SIG-M5 treated with dmso at 0.1 percent for 504 hours (cell line): ENCODE measurements at regions not wholly inside any gene's neighbourhood (a gene's known extent, or its start where the extent isn't known, plus 50 kb on each side); places are given as distances from the start of the nearest gene placed in this dataset.

Source experiments
- DNase-seq: peaks from one replicate; lab custom pipeline; 2025; ENCODE audit not compliant: unreplicated experiment; lab: John Stamatoyannopoulos, UW

GRCh38 chr1:30336550-30337323 is 386.6 kb downstream of the MATN1 start:
- no peak for DNase-seq

GRCh38 chr1:30335997-30336390 is 387.4 kb downstream of the MATN1 start:
- DNase-seq, result no peak

GRCh38 chr1:30335389-30335996 is 387.9 kb downstream of the MATN1 start:
- no peak for DNase-seq

DNA sequence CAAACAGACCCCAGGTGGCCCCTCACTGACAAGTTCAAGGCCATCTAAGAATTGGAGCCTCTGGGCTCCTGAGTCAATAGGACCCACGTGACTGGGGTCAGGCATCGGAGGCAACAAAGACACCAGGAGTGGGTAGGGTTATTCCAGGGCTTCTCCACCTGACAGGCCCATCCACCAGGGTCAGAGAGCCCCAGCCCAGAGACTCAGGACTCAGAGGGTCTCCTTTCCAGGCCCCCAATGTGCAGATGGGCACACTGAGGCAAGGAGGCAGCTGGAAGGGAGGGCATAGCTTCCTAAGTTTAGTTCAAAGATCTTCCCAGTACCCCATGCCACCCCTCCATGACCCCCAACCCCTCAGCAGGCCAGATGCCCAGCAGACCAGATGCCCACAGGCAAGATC is 388.6 kb downstream of the MATN1 start:
- DNase-seq, result no peak

- DNase-seq, result no peak
These were observed 391.0 kb downstream of the MATN1 start for GRCh38 chr1:30332116-30333094.

DNA sequence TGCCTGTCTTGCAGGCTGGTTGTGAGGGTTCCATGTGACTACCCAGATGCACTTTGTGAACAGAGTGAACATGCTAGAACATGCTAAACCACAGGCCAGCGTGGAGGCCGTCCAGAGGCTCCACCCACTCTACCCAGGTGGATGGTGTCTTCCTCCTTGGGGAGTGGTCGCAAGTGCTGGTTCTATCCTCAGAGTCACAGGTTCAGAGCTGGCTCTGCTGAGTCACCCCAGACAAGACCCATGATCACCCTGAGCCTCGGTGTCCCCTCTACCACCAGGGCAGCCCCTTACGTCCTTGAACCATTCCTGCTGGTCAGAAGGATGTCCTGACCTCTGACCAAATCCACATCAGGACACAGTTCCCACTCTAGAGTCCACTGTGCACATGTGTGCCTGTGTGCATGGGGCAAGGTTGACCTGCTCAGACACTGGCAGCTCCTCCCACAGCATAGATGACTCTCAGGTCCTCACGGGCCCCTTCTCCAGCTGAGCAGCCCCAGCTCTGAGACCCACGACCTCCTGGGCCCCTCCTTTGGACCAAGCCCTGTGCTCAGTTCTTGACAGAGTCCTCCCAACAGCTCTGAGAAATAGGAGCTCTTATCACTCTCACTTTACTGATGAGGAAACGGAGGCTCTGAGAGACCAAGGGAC is 391.8 kb downstream of the MATN1 start:
- no peak for DNase-seq

- DNase-seq, result no peak
These were observed 392.7 kb downstream of the MATN1 start for GRCh38 chr1:30330644-30331043.

DNA sequence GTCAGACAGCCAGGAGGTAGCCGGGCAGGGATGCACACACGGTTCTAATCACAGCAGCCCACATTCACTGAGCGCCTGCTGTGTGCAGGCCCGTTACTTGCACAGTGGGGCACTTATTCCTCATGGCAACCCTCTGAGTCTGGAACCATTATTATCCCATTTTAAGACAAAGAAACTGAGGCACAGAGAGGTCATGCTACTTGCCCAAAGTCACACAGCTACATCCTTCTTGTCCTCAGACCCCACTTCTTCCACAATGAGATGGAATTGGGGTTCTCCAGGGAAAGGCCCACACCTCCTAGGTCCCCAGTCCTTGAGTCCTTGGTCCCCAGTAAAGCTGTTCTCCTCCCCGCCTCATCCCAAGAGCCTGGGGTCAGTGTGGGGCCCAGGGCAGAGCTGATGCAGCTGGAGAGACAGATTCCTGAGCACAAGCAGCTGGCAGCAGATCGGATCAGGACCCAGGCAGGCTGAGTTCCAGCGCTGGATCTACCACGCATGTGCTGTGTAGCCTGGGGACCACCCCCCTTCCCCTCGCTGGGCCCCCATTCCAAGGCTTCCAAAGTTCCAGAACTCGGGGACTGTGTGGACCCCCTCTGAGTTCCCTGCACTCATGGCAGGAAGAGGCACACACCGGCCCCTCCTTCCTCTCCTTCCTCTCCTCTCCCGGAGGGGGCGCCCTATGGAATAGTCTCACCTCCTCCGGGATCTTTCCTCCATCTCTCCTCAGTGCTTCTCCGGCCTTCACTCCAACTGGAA is 393.4 kb downstream of the MATN1 start:
- DNase-seq, result no peak

GRCh38 chr1:30329263-30329753 is 394.1 kb downstream of the MATN1 start:
- no peak for DNase-seq

DNA sequence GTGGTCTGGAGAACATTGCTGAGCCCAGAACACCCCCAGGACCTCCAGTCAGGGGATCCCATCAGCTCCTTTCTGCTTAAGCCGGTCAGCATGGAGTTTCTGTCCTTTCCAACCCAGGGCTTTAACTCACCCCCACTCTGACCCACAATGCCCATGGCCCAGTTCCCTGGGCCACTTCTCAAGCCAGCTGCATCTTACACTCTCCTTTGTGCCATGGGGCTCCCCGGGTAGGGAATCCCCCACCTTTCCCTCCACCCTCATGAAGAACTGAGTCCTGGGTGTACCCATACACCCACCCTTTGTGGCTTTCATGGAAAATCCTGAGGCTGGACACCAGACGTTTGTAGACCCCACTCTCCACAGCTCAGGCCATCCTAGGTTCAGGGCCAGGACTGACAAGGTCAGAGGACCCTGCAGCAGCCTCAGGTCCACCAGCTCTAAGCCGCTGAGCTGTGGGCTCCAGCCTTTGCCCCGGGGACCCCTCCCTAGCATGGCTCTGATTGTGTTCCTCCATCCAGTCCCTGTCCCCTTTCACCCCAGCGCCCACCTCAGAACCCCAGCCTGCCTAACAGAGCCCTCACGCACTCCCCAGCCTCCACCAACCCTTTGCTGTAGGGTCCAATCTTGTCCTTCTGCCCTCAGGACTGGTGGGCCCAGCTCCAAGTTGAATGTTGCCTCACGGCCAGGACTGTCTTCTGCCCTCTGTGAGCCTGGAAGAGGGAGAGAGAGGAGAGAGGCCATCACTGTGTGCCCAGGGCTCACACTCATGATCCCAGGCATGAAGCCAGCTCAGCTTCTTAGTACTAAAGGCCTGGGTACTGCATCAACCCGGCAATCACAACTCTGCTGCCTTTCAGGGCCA is 394.8 kb downstream of the MATN1 start:
- no peak for DNase-seq

DNA sequence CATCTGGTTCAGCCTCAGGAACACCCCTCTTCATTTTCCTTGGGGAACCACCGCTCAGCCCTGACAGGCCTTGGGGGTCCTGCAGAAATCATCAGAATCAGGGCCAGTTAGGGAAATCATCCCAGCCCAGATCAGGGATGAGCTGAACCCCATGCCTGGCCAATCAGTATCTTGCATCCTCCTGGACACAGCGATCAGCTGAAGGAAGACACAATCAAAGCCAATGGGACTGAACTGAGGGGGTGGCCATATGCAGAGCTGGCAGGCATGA is 395.4 kb downstream of the MATN1 start:
- no peak for DNase-seq

- DNase-seq, result no peak
These were observed 395.9 kb downstream of the MATN1 start for GRCh38 chr1:30327370-30328099.

- no peak for DNase-seq
These were observed 397.4 kb downstream of the MATN1 start for GRCh38 chr1:30325999-30326398.

DNA sequence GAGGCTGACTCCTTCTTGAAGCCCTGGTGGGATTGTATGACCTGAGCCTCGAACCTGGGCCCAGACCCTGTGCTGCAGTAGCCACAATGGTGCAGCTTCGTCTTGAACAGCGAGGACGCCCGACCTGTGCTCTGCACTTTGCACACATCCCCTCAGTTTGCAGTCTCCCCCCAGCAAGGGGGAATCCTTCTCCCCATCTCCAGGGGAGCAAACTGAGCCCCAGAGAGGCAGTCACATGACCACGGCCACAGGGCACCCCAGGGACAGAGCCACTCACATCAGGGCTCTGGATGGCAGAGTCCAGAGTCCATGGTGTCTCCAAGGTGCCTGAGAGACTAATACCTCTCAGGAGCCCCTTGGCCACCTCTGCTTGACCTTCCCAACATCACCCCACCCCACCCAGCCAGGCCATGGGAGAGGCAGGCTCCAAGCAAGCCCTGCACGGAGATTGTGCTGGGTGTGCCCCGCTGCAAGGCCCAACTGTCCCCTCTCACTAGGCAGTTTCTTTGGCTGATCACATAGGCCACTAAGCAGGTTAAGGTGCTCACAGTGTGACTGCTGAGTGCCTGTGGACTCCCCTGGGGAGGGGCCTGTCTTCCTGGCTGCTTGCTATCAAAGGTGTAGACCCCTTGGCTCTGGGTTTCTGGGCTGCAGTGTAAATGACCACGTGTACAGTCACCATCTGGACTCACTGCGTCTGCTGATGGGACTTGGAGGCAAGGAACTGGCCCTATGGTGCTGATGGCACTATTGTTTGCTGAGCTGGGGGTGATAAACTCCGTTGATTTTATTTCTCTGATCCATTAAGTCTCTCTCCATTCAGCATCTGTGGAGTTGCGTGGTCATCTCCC is 398.1 kb downstream of the MATN1 start:
- no peak for DNase-seq

GRCh38 chr1:30324251-30325084 is 398.9 kb downstream of the MATN1 start:
- no peak for DNase-seq

DNA sequence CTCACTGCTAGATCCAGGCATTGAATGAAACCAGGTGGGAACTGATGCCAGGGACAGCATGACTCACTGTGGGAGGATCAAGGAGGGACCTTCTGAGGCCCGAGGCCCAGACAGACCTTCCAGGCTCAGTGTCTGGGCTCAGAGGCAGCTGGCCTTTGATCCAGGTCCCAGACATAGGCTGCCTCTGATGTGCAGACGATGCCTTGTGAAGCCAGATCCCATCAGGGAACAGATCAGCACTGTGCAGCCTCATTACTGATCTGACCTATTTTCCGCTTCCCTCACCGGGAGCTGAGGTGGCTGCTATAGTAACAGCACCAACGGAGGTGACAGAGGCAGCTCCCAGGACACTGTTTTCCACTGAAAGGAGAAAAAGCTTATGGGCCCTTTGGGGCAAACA is 399.5 kb downstream of the MATN1 start:
- no peak for DNase-seq

DNA sequence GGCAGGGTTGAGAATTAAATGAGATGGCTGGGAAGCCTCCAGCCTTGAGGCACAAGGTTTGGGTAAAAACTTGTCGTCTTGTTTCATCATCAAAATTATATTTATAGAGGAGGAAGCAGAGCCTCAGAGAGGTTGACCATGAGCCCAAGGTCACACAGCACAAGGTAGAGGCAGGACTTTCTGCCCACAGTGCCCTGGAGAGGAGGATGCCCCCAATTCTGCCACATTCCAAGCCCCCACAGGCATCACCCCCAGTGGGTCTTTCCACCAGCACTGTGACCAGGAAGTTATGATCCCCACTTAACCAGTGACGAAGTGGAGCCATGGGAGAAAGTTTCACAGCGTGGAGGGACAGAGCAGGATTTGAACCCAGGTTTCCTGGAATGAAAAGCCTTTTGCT is 400.0 kb downstream of the MATN1 start:
- DNase-seq, result no peak
